ENCODE measurements at regions not wholly inside any gene's neighbourhood (a gene's known extent, or its start where the extent isn't known, plus 50 kb on each side); places are given as distances from the start of the nearest gene placed in this dataset.

- TF ChIP-seq EZH2phosphoT487 (IDR thresholded peaks at IDR 0.05; ENCODE audit: low read length) (no peak), CTCF (IDR thresholded peaks at IDR 0.05; ENCODE audit: low read length) (no peak), EZH2 (optimal IDR thresholded peaks at IDR 0.05; ENCODE audit: low read depth, low read length) (no peak)
- H3K27me3 ChIP-seq (replicated peaks; ENCODE audit: insufficient read depth, low read length) = no peaks in the 10 kb centered on the region
- no peak overlapping the region for H3K9ac ChIP-seq (ENCODE audit: low read length)
- H3K79me2 ChIP-seq (ENCODE audit: low read length) = no peaks in the 10 kb centered on the region
- no peak overlapping the region for H2AFZ ChIP-seq (ENCODE audit: low read length)
- no peaks in the 10 kb centered on the region for H3K9me3 ChIP-seq (replicated peaks; ENCODE audit: insufficient read depth, low read length)
- H3K27ac ChIP-seq (ENCODE audit: low read length) = no peak overlapping the region
- no peak overlapping the region for H3K4me2 ChIP-seq (ENCODE audit: low read depth, low read length)
- no peaks in the 10 kb centered on the region for H3F3A ChIP-seq (ENCODE audit: insufficient read depth, low read length)
- H3K4me1 ChIP-seq (ENCODE audit: low read length) = no peaks in the 10 kb centered on the region
- H3K4me3 ChIP-seq (ENCODE audit: low read length) = no peak overlapping the region
- no peaks in the 10 kb centered on the region for H4K20me1 ChIP-seq (ENCODE audit: insufficient read depth, low read length)
- H3K36me3 ChIP-seq (replicated peaks; ENCODE audit: insufficient read depth, low read length) = no peaks in the 10 kb centered on the region
- H3K9me2 ChIP-seq (replicated peaks; ENCODE audit: insufficient read depth, low read length) = no peaks in the 10 kb centered on the region
- no peak for DNase-seq
Measured at GRCh38 chr9:80059979-80060378, 488.2 kb downstream of the TLE4 start.

DNA sequence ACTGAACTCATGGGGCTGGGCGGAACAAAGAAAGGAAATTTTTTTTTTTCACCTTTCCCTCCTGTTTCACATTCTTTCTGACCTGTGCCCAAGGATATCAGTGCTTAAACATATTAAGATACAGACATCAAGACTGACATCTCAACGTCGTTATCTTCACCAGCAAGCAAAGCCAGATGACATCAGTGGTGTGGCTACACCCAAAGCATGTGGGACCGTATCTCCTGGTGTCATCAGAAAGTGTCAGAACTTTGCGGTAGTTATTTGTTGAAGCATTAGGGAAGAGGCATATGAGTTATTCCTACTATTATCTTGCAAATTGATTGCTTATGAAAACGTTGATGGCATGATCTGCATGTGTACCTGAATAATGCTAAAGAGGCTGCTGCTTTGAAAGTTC is 487.4 kb downstream of the TLE4 start:
- Histone ChIP-seq H3K79me2 (ENCODE audit: low read length) (no peaks in the 10 kb centered on the region), H3K27ac (ENCODE audit: low read length) (no peak overlapping the region), H3K4me1 (ENCODE audit: low read length) (no peaks in the 10 kb centered on the region), H3K9ac (ENCODE audit: low read length) (no peak overlapping the region), H3K4me3 (ENCODE audit: low read length) (no peak overlapping the region), H3K27me3 (replicated peaks; ENCODE audit: insufficient read depth, low read length) (no peaks in the 10 kb centered on the region), H4K20me1 (ENCODE audit: insufficient read depth, low read length) (no peaks in the 10 kb centered on the region), H3K36me3 (replicated peaks; ENCODE audit: insufficient read depth, low read length) (no peaks in the 10 kb centered on the region), H3K9me3 (replicated peaks; ENCODE audit: insufficient read depth, low read length) (no peaks in the 10 kb centered on the region), H3K9me2 (replicated peaks; ENCODE audit: insufficient read depth, low read length) (no peaks in the 10 kb centered on the region), H3K4me2 (ENCODE audit: low read depth, low read length) (no peak overlapping the region), H3F3A (ENCODE audit: insufficient read depth, low read length) (no peaks in the 10 kb centered on the region), H2AFZ (ENCODE audit: low read length) (no peak overlapping the region)
- no peak for TF ChIP-seq EZH2phosphoT487 (IDR thresholded peaks at IDR 0.05; ENCODE audit: low read length)
- TF ChIP-seq CTCF (IDR thresholded peaks at IDR 0.05; ENCODE audit: low read length) = no peak
- no peak for TF ChIP-seq EZH2 (optimal IDR thresholded peaks at IDR 0.05; ENCODE audit: low read depth, low read length)
- DNase-seq = no peak

GRCh38 chr9:80052830-80053229 is 481.1 kb downstream of the TLE4 start:
- Histone ChIP-seq H3F3A (ENCODE audit: insufficient read depth, low read length) (no peaks in the 10 kb centered on the region), H3K36me3 (replicated peaks; ENCODE audit: insufficient read depth, low read length) (no peaks in the 10 kb centered on the region)
- DNase-seq = no peak

More at GRCh38 chr9:80052830-80053229, 481.1 kb downstream of the TLE4 start:
- no peaks in the 10 kb centered on the region for H3K9me3 ChIP-seq (replicated peaks; ENCODE audit: insufficient read depth, low read length)
- TF ChIP-seq EZH2phosphoT487 (IDR thresholded peaks at IDR 0.05; ENCODE audit: low read length) (no peak), EZH2 (optimal IDR thresholded peaks at IDR 0.05; ENCODE audit: low read depth, low read length) (no peak), CTCF (IDR thresholded peaks at IDR 0.05; ENCODE audit: low read length) (no peak)
- no peak overlapping the region for H3K4me3 ChIP-seq (ENCODE audit: low read length)
- H3K79me2 ChIP-seq (ENCODE audit: low read length) = no peaks in the 10 kb centered on the region
- H3K4me2 ChIP-seq (ENCODE audit: low read depth, low read length) = no peak overlapping the region
- H3K4me1 ChIP-seq (ENCODE audit: low read length) = no peaks in the 10 kb centered on the region
- no peaks in the 10 kb centered on the region for H3K27me3 ChIP-seq (replicated peaks; ENCODE audit: insufficient read depth, low read length)
- H3K9me2 ChIP-seq (replicated peaks; ENCODE audit: insufficient read depth, low read length) = no peaks in the 10 kb centered on the region
- no peak overlapping the region for H3K27ac ChIP-seq (ENCODE audit: low read length)
- no peaks in the 10 kb centered on the region for H4K20me1 ChIP-seq (ENCODE audit: insufficient read depth, low read length)
- no peak overlapping the region for H3K9ac ChIP-seq (ENCODE audit: low read length)
- H2AFZ ChIP-seq (ENCODE audit: low read length) = no peak overlapping the region
